ENCODE measurements at regions not wholly inside any gene's neighbourhood (a gene's known extent, or its start where the extent isn't known, plus 50 kb on each side); places are given as distances from the start of the nearest gene placed in this dataset.

DNA sequence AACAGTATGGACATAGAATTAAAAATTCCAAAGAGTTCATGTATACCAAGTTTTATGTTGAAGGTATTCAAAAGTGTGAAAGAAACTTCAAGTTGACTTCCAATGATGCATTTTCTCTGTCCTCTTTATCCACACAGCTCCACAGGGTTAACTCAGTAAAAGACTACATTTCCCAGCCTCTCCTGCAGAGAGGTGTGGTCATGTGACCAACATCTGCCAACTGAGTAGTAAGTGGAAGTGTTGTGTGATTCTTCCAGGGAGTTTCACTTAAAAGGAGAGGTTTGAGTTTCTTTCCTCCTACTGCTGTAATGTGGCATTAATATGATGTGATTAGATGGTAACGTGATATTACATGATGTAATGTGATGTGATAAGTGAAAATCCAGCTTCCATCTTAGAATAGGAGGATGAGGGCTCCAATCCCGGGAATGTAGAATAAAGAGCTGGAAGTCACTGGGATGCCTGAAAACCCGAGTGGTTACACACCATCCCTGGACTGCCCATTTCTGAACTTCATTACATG, 280.6 kb downstream of the ARRDC4 start:
- H3K9me3 Mint-ChIP-seq, result peaks cover 1% of the 10 kb centered on the region
- no peak overlapping the region for H3K4me3 Mint-ChIP-seq
- peaks cover 3% of the 10 kb centered on the region for H3K27me3 Mint-ChIP-seq (ENCODE audit: low read depth)
- H3K36me3 Mint-ChIP-seq (ENCODE audit: low read depth), result no peaks in the 10 kb centered on the region
- no peak overlapping the region for H3K27ac Mint-ChIP-seq (ENCODE audit: unreplicated experiment)
- TF ChIP-seq, protein P1, sequence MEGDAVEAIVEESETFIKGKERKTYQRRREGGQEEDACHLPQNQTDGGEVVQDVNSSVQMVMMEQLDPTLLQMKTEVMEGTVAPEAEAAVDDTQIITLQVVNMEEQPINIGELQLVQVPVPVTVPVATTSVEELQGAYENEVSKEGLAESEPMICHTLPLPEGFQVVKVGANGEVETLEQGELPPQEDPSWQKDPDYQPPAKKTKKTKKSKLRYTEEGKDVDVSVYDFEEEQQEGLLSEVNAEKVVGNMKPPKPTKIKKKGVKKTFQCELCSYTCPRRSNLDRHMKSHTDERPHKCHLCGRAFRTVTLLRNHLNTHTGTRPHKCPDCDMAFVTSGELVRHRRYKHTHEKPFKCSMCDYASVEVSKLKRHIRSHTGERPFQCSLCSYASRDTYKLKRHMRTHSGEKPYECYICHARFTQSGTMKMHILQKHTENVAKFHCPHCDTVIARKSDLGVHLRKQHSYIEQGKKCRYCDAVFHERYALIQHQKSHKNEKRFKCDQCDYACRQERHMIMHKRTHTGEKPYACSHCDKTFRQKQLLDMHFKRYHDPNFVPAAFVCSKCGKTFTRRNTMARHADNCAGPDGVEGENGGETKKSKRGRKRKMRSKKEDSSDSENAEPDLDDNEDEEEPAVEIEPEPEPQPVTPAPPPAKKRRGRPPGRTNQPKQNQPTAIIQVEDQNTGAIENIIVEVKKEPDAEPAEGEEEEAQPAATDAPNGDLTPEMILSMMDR (conservative IDR thresholded peaks at IDR 0.05), result no peak
- DNase-seq (ENCODE audit: low read depth, low spot score), result no peak
- H3K4me1 Mint-ChIP-seq, result no peaks in the 10 kb centered on the region

DNA sequence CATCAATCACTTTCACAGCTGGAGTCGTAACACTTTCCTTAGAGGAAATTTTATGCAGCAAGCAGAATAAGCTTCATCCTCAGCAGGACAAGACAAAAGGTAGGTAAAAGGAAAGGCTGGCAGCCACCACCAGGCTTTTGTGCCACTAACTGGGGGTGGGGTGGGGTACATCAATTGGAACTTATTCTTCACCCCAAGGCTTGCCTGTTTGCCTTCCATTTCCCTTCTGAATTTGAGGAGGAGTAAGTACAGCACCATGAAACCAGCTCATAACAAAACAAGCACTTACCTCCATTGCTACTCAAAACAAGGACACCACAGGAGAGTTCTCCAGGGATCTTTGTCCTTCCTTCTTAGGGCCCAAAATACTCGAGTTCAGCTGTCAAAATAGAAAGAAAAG, 296.8 kb downstream of the ARRDC4 start:
- no peak overlapping the region for H3K27ac Mint-ChIP-seq (ENCODE audit: unreplicated experiment)
- no peak for DNase-seq (ENCODE audit: low read depth, low spot score)
- peaks cover 6% of the 10 kb centered on the region for H3K27me3 Mint-ChIP-seq (ENCODE audit: low read depth)
- H3K9me3 Mint-ChIP-seq, result peaks cover 18% of the 10 kb centered on the region
- H3K4me1 Mint-ChIP-seq, result peaks cover 4% of the 10 kb centered on the region
- H3K4me3 Mint-ChIP-seq, result no peak overlapping the region
- TF ChIP-seq, protein P1 (conservative IDR thresholded peaks at IDR 0.05), result no peak
- H3K36me3 Mint-ChIP-seq (ENCODE audit: low read depth), result peaks cover 20% of the 10 kb centered on the region

DNA sequence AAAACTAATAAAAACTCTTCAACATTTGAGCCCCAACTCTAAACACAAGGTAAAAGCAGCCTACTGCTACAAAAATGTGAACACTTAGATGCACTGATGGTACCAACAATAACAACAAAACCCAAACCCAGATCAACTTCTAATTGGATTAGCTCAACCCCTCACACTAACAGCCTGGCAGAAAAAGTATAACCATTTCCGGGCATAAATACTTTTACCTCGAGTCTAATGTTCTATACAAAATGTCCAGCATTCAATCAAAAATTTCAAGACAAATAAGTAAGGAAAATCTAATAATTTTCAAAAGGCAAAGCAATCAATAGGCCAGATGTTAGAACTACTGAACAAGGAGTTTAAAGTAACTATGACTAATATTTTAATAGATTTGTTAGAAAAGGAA, 303.3 kb downstream of the ARRDC4 start:
- H3K4me1 Mint-ChIP-seq, result no peaks in the 10 kb centered on the region
- TF ChIP-seq, protein P1 (conservative IDR thresholded peaks at IDR 0.05), result no peak
- H3K27me3 Mint-ChIP-seq (ENCODE audit: low read depth), result no peaks in the 10 kb centered on the region
- H3K36me3 Mint-ChIP-seq (ENCODE audit: low read depth), result peaks cover 9% of the 10 kb centered on the region
- H3K4me3 Mint-ChIP-seq, result no peak overlapping the region
- DNase-seq (ENCODE audit: low read depth, low spot score), result no peak
- H3K9me3 Mint-ChIP-seq, result peaks cover 16% of the 10 kb centered on the region
- no peak overlapping the region for H3K27ac Mint-ChIP-seq (ENCODE audit: unreplicated experiment)

DNA sequence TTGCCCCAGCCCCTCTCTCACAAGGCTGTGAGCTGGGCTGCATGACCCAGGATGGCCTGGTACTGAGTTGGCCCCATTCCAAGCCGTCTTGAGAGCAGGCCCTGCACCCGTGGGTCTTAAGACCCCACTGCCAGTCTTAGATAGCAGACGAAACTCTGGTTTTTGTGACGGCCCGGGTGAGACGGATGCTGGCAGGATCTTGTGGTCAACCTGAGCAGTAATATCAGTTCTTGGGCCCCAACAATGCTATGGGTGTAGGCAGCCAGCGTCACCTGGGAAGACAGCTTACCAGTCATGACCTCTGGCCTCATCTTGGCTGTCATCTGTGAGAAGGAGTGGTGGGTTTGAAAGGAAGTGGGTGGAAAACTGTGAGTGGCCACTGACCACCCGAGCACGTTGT, 305.8 kb downstream of the ARRDC4 start:
- Mint-ChIP-seq H3K27me3 (ENCODE audit: low read depth) (no peaks in the 10 kb centered on the region), H3K4me1 (no peaks in the 10 kb centered on the region), H3K4me3 (no peak overlapping the region)

DNA sequence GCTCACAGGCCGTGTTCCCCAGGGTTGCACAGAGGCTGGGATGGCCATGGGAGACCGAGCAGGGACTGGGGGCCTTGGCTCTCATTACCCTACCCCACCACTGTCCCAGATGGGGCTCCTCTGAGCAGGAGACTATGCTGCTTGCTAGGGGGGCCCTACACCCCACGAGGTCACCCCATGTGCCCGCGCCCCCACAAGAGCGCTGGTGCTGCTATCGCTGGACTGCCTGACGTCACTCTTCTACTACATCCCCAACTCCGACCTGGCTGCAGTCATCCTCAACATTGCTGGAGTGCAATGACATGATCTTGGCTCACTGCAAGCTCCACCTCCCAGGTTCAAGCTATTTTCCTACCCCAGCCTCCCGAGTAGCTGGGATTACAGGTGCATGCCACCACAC, 307.7 kb downstream of the ARRDC4 start:
- Mint-ChIP-seq H3K4me3 (no peak overlapping the region), H3K27ac (ENCODE audit: unreplicated experiment) (no peak overlapping the region), H3K36me3 (ENCODE audit: low read depth) (peaks cover 3% of the 10 kb centered on the region), H3K4me1 (no peaks in the 10 kb centered on the region), H3K27me3 (ENCODE audit: low read depth) (no peaks in the 10 kb centered on the region), H3K9me3 (peaks cover 10% of the 10 kb centered on the region)
- DNase-seq (ENCODE audit: low read depth, low spot score), result no peak
- TF ChIP-seq, protein P1 (conservative IDR thresholded peaks at IDR 0.05), result no peak

More for the DNA sequence above, 305.8 kb downstream of the ARRDC4 start:
- Mint-ChIP-seq H3K36me3 (ENCODE audit: low read depth) (peaks cover 3% of the 10 kb centered on the region), H3K9me3 (peaks cover 10% of the 10 kb centered on the region), H3K27ac (ENCODE audit: unreplicated experiment) (no peak overlapping the region)
- DNase-seq (ENCODE audit: low read depth, low spot score), result no peak
- TF ChIP-seq, protein P1 (conservative IDR thresholded peaks at IDR 0.05), result no peak
